GM12874 (cell line): ENCODE measurements at regions not wholly inside any gene's neighbourhood (a gene's known extent, or its start where the extent isn't known, plus 50 kb on each side); places are given as distances from the start of the nearest gene placed in this dataset.

Experiments used
- TF ChIP-seq, protein P1 (sequence below): IDR thresholded peaks from 2 replicates; pipeline ENCODE4 v1.5.1; 2011; ENCODE audit warnings: low read depth, mild to moderate bottlenecking, control low read depth, low read length, moderate library complexity; ENCODE audit not compliant: insufficient read depth

DNA sequence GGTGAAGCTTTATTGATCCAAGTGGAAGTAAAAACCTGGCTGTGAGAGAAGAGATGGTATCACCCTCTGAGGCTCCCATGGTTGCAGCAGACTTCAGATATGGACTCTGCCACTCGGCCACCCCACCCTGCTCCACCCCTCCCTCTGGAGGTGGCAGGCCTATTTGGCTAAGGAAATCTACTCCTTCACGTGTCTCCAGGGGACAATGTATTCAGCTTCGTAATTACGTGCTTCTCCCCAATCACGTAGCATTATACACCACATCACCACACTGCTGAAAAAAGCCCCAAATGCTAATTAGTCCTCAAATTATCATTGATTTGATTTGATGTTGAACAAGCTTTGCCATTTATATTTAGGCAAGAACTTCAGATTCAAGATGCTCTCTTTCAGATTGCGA, 220.7 kb downstream of the OMA1 start:
- TF ChIP-seq, protein P1, sequence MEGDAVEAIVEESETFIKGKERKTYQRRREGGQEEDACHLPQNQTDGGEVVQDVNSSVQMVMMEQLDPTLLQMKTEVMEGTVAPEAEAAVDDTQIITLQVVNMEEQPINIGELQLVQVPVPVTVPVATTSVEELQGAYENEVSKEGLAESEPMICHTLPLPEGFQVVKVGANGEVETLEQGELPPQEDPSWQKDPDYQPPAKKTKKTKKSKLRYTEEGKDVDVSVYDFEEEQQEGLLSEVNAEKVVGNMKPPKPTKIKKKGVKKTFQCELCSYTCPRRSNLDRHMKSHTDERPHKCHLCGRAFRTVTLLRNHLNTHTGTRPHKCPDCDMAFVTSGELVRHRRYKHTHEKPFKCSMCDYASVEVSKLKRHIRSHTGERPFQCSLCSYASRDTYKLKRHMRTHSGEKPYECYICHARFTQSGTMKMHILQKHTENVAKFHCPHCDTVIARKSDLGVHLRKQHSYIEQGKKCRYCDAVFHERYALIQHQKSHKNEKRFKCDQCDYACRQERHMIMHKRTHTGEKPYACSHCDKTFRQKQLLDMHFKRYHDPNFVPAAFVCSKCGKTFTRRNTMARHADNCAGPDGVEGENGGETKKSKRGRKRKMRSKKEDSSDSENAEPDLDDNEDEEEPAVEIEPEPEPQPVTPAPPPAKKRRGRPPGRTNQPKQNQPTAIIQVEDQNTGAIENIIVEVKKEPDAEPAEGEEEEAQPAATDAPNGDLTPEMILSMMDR: no peak

GRCh38 chr1:58324558-58324957, 222.0 kb downstream of the OMA1 start:
- TF ChIP-seq, protein P1: no peak

DNA sequence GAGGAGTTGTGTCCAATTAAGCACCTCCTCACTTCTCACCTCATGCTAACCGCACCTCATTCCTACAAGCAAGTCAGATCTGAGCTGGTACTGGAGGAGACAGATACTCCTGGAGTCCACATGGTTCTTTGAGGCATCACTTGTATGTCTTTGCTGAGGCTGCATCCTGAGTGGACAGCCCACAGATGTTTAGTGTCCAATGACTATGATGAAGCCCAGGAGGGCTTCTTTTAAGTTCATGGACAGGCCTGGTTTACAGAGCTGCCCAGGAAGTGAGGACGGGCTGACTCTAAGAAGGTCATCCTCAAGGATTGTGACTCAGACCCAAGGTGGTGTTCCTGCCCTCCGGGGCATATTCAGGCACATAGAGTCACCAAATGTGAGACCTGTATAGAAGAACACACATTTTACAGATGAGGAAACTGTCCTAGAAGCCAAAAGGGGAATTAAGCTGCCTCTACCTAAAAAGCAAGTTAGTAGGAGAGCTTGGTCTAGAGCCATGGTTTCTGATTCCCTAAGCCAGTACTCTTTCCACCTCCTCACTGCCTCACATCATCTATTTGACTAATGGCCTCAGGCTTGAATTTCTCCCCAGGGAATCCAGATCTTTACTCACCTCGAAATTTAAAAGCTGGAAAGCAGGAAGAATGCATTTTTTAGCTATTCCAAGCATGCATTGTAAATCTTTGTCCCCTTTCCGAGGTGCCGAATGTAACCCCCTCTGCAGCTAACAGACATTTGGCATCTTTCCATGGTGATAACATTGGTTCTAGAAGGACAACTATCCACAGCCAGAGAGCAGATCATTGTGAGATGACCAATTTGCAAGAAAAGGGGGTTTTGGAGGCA, 228.1 kb downstream of the OMA1 start:
- TF ChIP-seq, protein P1: no peak

DNA sequence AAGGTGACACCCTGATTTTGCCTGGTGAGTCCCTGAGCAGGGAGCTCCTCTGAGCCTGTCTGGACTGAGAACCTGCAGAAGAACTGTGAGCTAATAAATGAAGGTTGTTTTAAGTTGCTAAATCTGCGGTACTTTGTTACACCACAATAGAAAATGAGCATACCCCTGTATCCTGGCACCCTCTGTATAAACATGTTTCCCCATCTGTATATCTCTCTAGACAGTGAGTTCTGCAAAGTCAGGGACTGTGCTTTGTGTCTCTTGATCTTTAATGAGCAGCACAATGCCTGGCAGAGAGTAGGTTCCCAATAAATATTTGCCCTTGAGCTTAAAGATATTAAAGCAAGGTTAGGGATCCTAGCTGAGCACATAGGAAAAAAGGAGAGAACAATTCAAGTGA, 228.8 kb downstream of the OMA1 start:
- TF ChIP-seq, protein P1: no peak

- TF ChIP-seq, protein P1: no peak
Observed at GRCh38 chr1:58317086-58317485, 229.4 kb downstream of the OMA1 start.

- TF ChIP-seq, protein P1: no peak
Observed at GRCh38 chr1:58316141-58316540, 230.4 kb downstream of the OMA1 start.

DNA sequence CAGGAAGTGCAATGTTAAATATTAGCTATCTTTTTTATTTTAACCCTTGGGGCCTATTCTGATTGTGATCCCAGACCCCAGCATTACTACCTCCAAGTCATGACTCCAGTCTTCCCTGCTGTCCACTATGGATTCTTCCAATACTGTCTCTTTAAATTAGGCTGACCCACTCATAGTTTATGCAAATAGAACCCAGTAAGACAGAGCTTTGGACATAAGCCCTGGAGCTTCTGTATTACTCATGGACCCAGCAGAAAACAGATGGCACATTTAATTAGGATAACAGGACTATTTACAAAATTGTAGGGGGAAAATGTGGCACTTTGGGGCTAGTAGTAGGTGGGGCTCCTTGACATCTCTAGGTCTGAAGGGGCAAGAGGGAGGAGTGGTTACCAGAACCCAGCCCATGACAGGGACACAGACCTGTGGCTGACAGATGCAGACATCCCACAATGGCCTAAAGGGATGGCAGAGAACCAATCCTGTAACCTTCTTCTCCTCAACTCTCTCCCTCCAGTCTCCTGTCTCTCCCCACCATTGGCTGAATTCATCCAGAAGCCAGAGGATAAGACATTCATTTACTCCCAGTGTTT, 233.5 kb downstream of the OMA1 start:
- TF ChIP-seq, protein P1: no peak
